HCT116 (cell line): ENCODE measurements at regions not wholly inside any gene's neighbourhood (a gene's known extent, or its start where the extent isn't known, plus 50 kb on each side); places are given as distances from the start of the nearest gene placed in this dataset.

Experiments
- ATAC-seq: fragments of 200-7000 bp; cut with Tn5 transposase; 2 replicates; pipeline ENCODE4 v1.9.1; 2020; ENCODE audit warnings: mild to moderate bottlenecking, moderate library complexity
- BruUV-seq: library from RNA; stranded (reverse); fragments of 400-500 nt; replicated peaks from 2 replicates; lab custom pipeline; 2021; lab: Mats Ljungman, UMichigan
- CTCF ChIA-PET: fragments of 300-600 bp; sonication (Branson Sonifier 250); formaldehyde crosslinking; loops from one replicate; lab custom pipeline; 2021; ENCODE audit warnings: antibody characterized with exemption; lab: Charles Lee
- POLR2A ChIA-PET: fragments of 300-600, 350-600 bp; sonication (Branson Sonifier 250); formaldehyde crosslinking; loops from one replicate; lab custom pipeline; 2021; ENCODE audit warnings: antibody characterized with exemption; lab: Charles Lee
- RAD21 ChIA-PET, 2 experiments: fragments of 300-600 bp; sonication (Branson Sonifier 250); formaldehyde crosslinking; loops; one replicate each; lab custom pipeline; 2023; ENCODE audit warnings: low total read pairs in 2 of 2; ENCODE audit not compliant: uncharacterized antibody in 2 of 2, unreplicated experiment in 2 of 2, low non-redundant PET in 1 of 2; lab: Charles Lee
- DNase-seq: peaks from one replicate; pipeline ENCODE4 v3.0.0-alpha.2; 2010; ENCODE audit warnings: low read depth, low spot score
- H2AFZ ChIP-seq: fragments of 200-600 bp; shearing (Covaris generic), sonication (generic); 2 replicates; pipeline ENCODE4 v1.6.1; 2017; ENCODE audit warnings: low read depth, mixed run types, mixed read lengths, antibody characterized with exemption, low read length; ENCODE audit not compliant: poor library complexity, severe bottlenecking
- H3K27ac ChIP-seq: 2 replicates; pipeline ENCODE4 v1.5.1; 2012; ENCODE audit warnings: low read depth, low read length
- H3K27me3 ChIP-seq: fragments of 200-600 bp; sonication (generic); 2 replicates; pipeline ENCODE4 v1.6.1; 2016; ENCODE audit warnings: mixed run types, low read length, mixed read lengths; ENCODE audit not compliant: insufficient read depth
- H3K36me3 ChIP-seq, 2 experiments: fragments of 200-500 bp in 1 of 2; fragments of 200-600 bp in 1 of 2; sonication (Bioruptor generic) in 1 of 2; sonication (generic) in 1 of 2; 2 replicates each; pipeline versions ENCODE4 v1.5.1 to v1.6.1; 2014 to 2016; ENCODE audit warnings: low read length in 2 of 2, inconsistent platforms in 1 of 2, mixed read lengths in 1 of 2, mixed run types in 1 of 2; ENCODE audit not compliant: insufficient read depth in 2 of 2, control insufficient read depth in 1 of 2
- H3K4me1 ChIP-seq, 2 experiments: fragments of 200-600 bp in 1 of 2; sonication (generic) in 1 of 2; 2 replicates each; pipeline versions ENCODE4 v1.5.1 to v1.6.1; 2012 to 2017; ENCODE audit warnings: low read length in 2 of 2, inconsistent platforms in 1 of 2, mild to moderate bottlenecking in 1 of 2, mixed read lengths in 1 of 2, mixed run types in 1 of 2, moderate library complexity in 1 of 2; ENCODE audit not compliant: insufficient read depth in 2 of 2, control insufficient read depth in 1 of 2
- H3K4me2 ChIP-seq: fragments of 200-600 bp; sonication (generic); 2 replicates; pipeline ENCODE4 v1.6.1; 2017; ENCODE audit warnings: mixed run types, low read length, mixed read lengths
- H3K4me3 ChIP-seq, 2 experiments: fragments of 200-600 bp in 1 of 2; sonication (generic) in 1 of 2; replicated peaks in 1 of 2; 2 replicates each; pipeline ENCODE4 v1.5.1; 2011 to 2016; ENCODE audit warnings: low read length in 2 of 2, control low read depth in 1 of 2, low read depth in 1 of 2, mild to moderate bottlenecking in 1 of 2, mixed read lengths in 1 of 2, mixed run types in 1 of 2
- H3K79me2 ChIP-seq: fragments of 200-600 bp; sonication (generic); 2 replicates; pipeline ENCODE4 v1.6.1; 2017; ENCODE audit warnings: mild to moderate bottlenecking, mixed run types, low read length, moderate library complexity, mixed read lengths; ENCODE audit not compliant: insufficient read depth
- H3K9ac ChIP-seq: fragments of 200-600 bp; sonication (generic); 2 replicates; pipeline ENCODE4 v1.6.1; 2016; ENCODE audit warnings: low read length, mixed read lengths
- H3K9me2 ChIP-seq: fragments of 200-600 bp; sonication (generic), shearing (Covaris generic); 2 replicates; pipeline ENCODE4 v1.6.1; 2017; ENCODE audit warnings: mixed run types, mild to moderate bottlenecking, moderate library complexity; ENCODE audit not compliant: insufficient read depth
- H3K9me3 ChIP-seq, 2 experiments: fragments of 200-500 bp in 1 of 2; fragments of 200-600 bp in 1 of 2; sonication (Bioruptor generic) in 1 of 2; sonication (generic) in 1 of 2; 2 replicates each; pipeline ENCODE4 v1.6.1; 2014 to 2017; ENCODE audit warnings: low read length in 2 of 2, mixed read lengths in 2 of 2, inconsistent platforms in 1 of 2, low read depth in 1 of 2, mild to moderate bottlenecking in 1 of 2, mixed run types in 1 of 2, moderate library complexity in 1 of 2; ENCODE audit not compliant: control insufficient read depth in 1 of 2, insufficient read depth in 1 of 2
- H4K20me1 ChIP-seq: fragments of 200-600 bp; sonication (generic), shearing (Covaris generic); 2 replicates; pipeline ENCODE4 v1.6.1; 2017; ENCODE audit warnings: mixed run types, mild to moderate bottlenecking, moderate library complexity; ENCODE audit not compliant: insufficient read depth
- ATF3 ChIP-seq: IDR thresholded peaks from 2 replicates; pipeline ENCODE4 v1.6.1; 2012
- CBX3 ChIP-seq: IDR thresholded peaks from 2 replicates; pipeline ENCODE4 v1.6.1; 2012; ENCODE audit warnings: low read depth
- JUND ChIP-seq: IDR thresholded peaks from 2 replicates; pipeline ENCODE4 v1.6.1; 2012
- MAX ChIP-seq: IDR thresholded peaks from 2 replicates; pipeline ENCODE4 v1.6.1; 2012
- POLR2AphosphoS5 ChIP-seq: IDR thresholded peaks from 2 replicates; pipeline ENCODE4 v1.6.1; 2011; ENCODE audit warnings: mild to moderate bottlenecking, low read depth, low read length, moderate library complexity
- RAD21 ChIP-seq: IDR thresholded peaks from 2 replicates; pipeline ENCODE4 v1.6.1; 2012; ENCODE audit warnings: low read depth, mild to moderate bottlenecking
- REST ChIP-seq: IDR thresholded peaks from 2 replicates; pipeline ENCODE4 v1.6.1; 2012; ENCODE audit warnings: low read depth
- SP1 ChIP-seq: IDR thresholded peaks from 2 replicates; pipeline ENCODE4 v1.6.1; 2012; ENCODE audit warnings: low read depth
- SRF ChIP-seq: IDR thresholded peaks from 2 replicates; pipeline ENCODE4 v1.6.1; 2012; ENCODE audit warnings: low read depth
- TCF7L2 ChIP-seq: IDR thresholded peaks from 2 replicates; pipeline ENCODE4 v1.7.0; 2011; ENCODE audit warnings: borderline replicate concordance, inconsistent platforms; ENCODE audit not compliant: insufficient read depth, insufficient read length; ENCODE audit errors: extremely low read depth
- ZFX ChIP-seq: fragments of 450-650 bp; IDR thresholded peaks from 2 replicates; pipeline ENCODE4 v1.6.1; 2017
- ZNF274 ChIP-seq: fragments of 200-500 bp; sonication (Bioruptor generic); IDR thresholded peaks from 2 replicates; pipeline ENCODE4 v1.6.1; 2014; ENCODE audit warnings: mild to moderate bottlenecking, low read depth, low read length, inconsistent platforms
- intact Hi-C: fragments of 100-400 bp; cut with micrococcal nuclease; formaldehyde crosslinking; loops from 2 replicates; pipeline ENCODE4 v1.10.0; 2022

DNA sequence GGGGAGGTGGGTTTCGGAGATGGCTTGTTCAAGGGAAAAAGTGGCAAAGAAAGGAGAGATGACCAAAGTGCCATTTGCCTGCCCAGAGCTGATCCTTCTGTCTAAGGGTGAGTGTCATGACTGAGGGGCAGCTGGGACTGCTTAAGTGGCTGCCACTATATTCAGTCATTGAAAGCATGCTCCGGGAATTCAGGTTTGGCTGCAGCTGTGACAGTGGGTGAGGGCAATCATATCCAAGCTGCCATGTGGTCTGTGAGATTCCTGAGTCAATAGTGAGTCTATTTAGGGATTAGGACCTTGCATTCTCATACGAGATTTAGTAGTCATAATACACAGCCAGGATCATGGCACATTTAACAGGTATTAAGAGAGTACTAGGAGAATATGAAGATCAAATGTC is 138.8 kb upstream of the BANK1 start:
- no peak overlapping the region for H3K4me3 ChIP-seq
- no peaks in the 10 kb centered on the region for H3K36me3 ChIP-seq
- DNase-seq (no peak), ATAC-seq (no peak)
- H3K4me1 ChIP-seq, result no peaks in the 10 kb centered on the region
- H3K9me2 ChIP-seq, result no peaks in the 10 kb centered on the region
- no peaks in the 10 kb centered on the region for H4K20me1 ChIP-seq
- no peak overlapping the region for H3K9ac ChIP-seq
- H3K79me2 ChIP-seq, result no peaks in the 10 kb centered on the region
- ChIA-PET CTCF (no interaction called here), POLR2A (no interaction called here), RAD21 (no interaction called here)
- H3K27ac ChIP-seq, result no peak overlapping the region
- H3K27me3 ChIP-seq, result no peaks in the 10 kb centered on the region
- BruUV-seq, result no TSS peak
- TF ChIP-seq RAD21, result no peak
- TF ChIP-seq ZFX, result no peak
- no peak for TF ChIP-seq ZNF274
- no peak for TF ChIP-seq CBX3
- H3K4me2 ChIP-seq, result no peak overlapping the region
- intact Hi-C loops, result no loop called here
- H3K9me3 ChIP-seq, result no peaks in the 10 kb centered on the region
- H2AFZ ChIP-seq, result no peak overlapping the region

GRCh38 chr4:101649790-101650515 is 140.6 kb upstream of the BANK1 start:
- Histone ChIP-seq H2AFZ (no peak overlapping the region), H3K27me3 (no peaks in the 10 kb centered on the region), H3K4me3 (no peak overlapping the region), H3K36me3 (no peaks in the 10 kb centered on the region), H3K27ac (no peak overlapping the region), H3K9me3 (no peaks in the 10 kb centered on the region), H4K20me1 (no peaks in the 10 kb centered on the region), H3K79me2 (no peaks in the 10 kb centered on the region), H3K4me2 (no peak overlapping the region)
- no TSS peak for BruUV-seq
- no peak for ATAC-seq
- ChIA-PET RAD21 (no interaction called here), CTCF (no interaction called here), POLR2A (no interaction called here)
- no peak for DNase-seq
- TF ChIP-seq POLR2AphosphoS5 (no peak), SRF (no peak), TCF7L2 (no peak), ZNF274 (no peak), JUND (no peak), ZFX (no peak), MAX (no peak), SP1 (no peak), REST (no peak), ATF3 (no peak)
- TF ChIP-seq, all 23 proteins: peak for 0
- no peak overlapping the region for H3K9ac ChIP-seq
- no peaks in the 10 kb centered on the region for H3K4me1 ChIP-seq
- intact Hi-C loops, result no loop called here
- no peaks in the 10 kb centered on the region for H3K9me2 ChIP-seq
